ENCODE measurements at regions not wholly inside any gene's neighbourhood (a gene's known extent, or its start where the extent isn't known, plus 50 kb on each side); places are given as distances from the start of the nearest gene placed in this dataset.

GRCh38 chr4:163815776-163816175 lies 321.3 kb downstream of the TMA16 start:
- TF ChIP-seq CTCF (IDR thresholded peaks at IDR 0.05; ENCODE audit: low read depth, low read length, missing input control) = no peak
- TF ChIP-seq TAF1 (conservative IDR thresholded peaks at IDR 0.05) = no peak
- TF ChIP-seq NR2F2 (IDR thresholded peaks at IDR 0.05) = no peak
- TF ChIP-seq RAD21 (IDR thresholded peaks at IDR 0.05) = no peak
- no peak for TF ChIP-seq REST (IDR thresholded peaks at IDR 0.05)
- TF ChIP-seq ZBTB33 (IDR thresholded peaks at IDR 0.05) = no peak
- no peak for TF ChIP-seq EGR1 (IDR thresholded peaks at IDR 0.05; ENCODE audit: low read depth in 2 of 2)
- no peak for TF ChIP-seq SP1 (IDR thresholded peaks at IDR 0.05)
- TF ChIP-seq ATF3 (IDR thresholded peaks at IDR 0.05) = no peak
- TF ChIP-seq MAX (IDR thresholded peaks at IDR 0.05) = no peak
- TF ChIP-seq RXRA (IDR thresholded peaks at IDR 0.05) = no peak

Data from liver (tissue), 3 donors.